GM21526 (cell line): ENCODE measurements at regions not wholly inside any gene's neighbourhood (a gene's known extent, or its start where the extent isn't known, plus 50 kb on each side); places are given as distances from the start of the nearest gene placed in this dataset.
A peak's percentile ranks its signal among the peaks of the same experiment; 100 is the strongest.
"Not testable (repeated sequence)": the region's sequence is repeated elsewhere in the genome, so short reads cannot be mapped to it uniquely, and the experiment has no call there.

Experiments
- ATAC-seq: cut with Tn5 transposase; IDR thresholded peaks from one replicate; pipeline ENCODE4 v1.9.1; 2021; ENCODE audit warnings: moderate library complexity; ENCODE audit not compliant: unreplicated experiment, low FRiP score

- ATAC-seq: no peak
Observed at GRCh38 chr3:147244397-147244796, 161.9 kb downstream of the ZIC4 start.

- ATAC-seq: no peak
Observed at GRCh38 chr3:147240581-147240980, 165.8 kb downstream of the ZIC4 start.

GRCh38 chr3:147237991-147238390 is 168.4 kb downstream of the ZIC4 start:
- ATAC-seq: no peak

GRCh38 chr3:147231980-147232379 is 174.4 kb downstream of the ZIC4 start:
- not testable (repeated sequence) for ATAC-seq

GRCh38 chr3:147231111-147231510 is 175.2 kb downstream of the ZIC4 start:
- no peak for ATAC-seq

DNA sequence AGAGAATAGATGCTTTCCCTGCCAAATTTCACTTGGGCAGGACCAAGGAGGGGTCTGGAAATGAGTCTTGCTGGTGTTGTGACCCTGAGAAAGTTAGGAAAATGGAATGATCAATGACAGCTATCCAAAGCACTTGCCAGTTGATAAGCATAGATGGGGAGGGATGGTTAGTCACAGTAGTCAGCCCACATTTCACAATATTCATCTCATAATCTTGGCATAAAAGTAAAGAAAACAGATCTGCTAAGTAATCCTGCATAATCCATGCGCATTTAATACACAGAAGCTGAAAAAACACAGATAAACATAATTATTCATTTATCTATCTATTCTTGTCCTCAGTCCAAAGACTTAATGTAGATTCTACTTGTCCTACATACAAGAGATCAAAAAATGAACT is 184.1 kb downstream of the ZIC4 start:
- no peak for ATAC-seq

GRCh38 chr3:147218965-147219364 is 187.4 kb downstream of the ZIC4 start:
- ATAC-seq: no peak

- peak; percentile 23 for ATAC-seq
Observed at GRCh38 chr3:147216143-147216673, 190.1 kb downstream of the ZIC4 start.

DNA sequence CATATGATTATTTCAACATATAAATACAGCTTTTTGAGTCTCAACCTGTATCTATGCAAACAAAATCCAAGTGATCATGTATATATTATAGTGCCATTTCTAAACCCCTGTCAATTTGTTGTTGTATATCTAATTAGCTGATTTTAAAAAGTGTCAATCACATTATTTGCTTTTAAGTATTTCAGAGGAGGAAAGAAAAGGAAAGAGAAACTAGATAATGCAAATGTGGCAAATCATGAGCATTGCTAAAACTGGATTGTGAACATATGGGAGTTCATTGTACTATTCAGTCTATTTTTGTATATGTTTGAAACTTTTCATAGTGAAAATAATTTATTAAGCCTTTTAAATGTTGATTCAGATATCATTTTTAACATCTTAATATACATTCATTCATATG is 190.7 kb downstream of the ZIC4 start:
- ATAC-seq: peak; percentile 63

- no peak for ATAC-seq
Observed at GRCh38 chr3:147213633-147214032, 192.7 kb downstream of the ZIC4 start.

DNA sequence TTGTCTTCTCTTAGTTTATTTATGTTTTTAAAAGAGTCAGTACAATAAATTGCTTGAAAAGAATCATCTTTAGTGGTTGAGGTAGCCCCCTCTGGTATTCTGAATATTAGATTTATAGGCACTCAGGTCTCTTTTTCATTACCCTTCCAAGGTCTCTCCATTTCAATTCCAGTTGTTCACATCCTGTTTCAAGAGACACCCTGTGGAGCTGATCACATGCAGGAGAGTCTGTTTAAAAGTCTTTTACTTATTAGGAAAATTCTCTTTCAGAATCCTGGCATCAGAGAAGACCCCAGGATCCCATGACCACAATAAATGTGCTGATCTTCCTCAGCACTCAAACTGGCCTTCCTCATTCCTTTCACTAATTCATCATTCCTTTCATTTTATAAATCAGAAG is 195.7 kb downstream of the ZIC4 start:
- ATAC-seq: no peak

GRCh38 chr3:147201086-147201485 is 205.3 kb downstream of the ZIC4 start:
- ATAC-seq: no peak

GRCh38 chr3:147200545-147200944 is 205.8 kb downstream of the ZIC4 start:
- ATAC-seq: no peak

DNA sequence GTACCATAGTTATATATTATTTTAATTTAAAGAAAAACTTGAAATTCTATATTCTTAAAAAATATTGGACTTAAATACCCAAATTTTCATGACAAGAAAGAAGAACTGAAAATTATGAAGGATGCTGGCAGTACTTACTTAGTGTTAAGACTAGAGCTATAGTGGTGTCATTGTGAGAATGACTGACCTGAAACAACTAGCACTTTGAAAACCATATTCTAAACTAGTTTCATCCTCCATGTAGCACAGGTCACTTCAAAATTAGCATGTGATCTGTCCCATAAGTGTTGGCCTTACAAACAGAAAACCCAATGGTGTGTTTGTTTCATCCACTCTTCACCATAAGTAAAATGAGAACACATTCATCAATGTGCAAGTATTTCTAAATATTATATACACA is 208.6 kb downstream of the ZIC4 start:
- peak; percentile 88 for ATAC-seq

DNA sequence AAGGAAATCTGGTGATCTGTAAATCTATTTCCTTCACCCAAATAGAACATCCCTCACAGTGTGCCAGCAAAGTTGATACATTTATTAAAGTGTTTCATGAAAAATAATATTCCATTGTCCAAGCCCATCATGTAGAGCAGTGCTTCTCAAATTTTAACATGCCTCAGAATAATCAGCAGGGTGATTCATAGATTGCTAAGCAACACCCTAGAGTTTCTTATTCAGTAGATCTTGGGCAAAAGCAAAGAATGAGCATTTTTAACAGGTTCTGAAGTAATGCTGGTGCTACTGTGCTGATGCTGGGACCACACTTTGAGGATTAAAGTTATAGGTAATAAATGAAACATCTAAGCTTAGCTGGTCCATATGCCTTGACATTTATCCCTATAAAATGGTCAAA is 210.5 kb downstream of the ZIC4 start:
- ATAC-seq: no peak

DNA sequence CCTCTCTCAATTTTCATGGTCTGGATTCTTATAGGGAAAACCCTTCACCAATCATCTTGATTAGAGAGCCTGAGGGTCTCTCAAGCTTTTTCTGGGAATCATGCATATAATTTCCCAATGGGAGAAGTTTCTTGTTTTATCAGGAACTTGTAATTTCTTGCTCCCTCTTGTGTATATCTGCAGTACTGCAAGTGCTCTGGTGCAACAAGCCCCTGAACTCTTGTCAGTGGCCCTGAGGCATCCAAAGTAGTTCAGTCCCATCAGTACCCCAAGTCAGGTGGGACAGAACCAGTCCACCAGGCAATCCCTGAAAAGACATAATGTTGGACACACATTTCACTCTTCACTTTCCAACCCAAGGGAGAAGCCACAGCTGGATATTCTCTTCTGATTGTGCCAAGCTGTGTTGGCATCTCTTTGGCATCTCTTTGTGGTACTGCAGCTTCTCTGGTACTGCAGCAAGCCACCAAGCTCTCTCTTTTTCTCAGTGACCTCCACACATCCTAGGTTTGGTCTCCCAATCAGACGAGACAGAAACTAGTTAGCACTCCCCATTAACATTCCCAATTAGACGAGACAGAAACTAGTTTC is 214.5 kb downstream of the ZIC4 start:
- ATAC-seq: peak; percentile 78

DNA sequence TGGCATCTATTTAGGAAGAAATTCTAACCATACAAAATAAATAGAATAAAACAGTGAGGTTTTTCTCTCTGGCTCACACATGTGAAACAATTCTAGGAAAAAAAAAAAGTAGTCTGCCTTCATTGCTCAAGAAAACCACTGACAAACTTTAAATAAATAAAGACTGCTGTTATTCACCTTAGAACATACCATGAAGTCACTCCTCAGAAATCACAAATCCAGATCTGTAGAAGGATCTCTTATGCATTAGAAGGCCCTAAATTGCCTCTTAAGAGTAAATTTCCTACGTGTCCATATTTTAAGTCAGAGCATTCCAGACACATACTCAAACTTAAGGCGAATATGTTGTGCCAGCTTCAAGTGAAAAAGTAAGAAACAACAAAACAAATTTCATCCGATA is 217.3 kb downstream of the ZIC4 start:
- ATAC-seq: no peak

- no peak for ATAC-seq
Observed at GRCh38 chr3:147187687-147188086, 218.7 kb downstream of the ZIC4 start.

- no peak for ATAC-seq
Observed at GRCh38 chr3:147185781-147186180, 220.6 kb downstream of the ZIC4 start.

GRCh38 chr3:147184794-147185193 is 221.5 kb downstream of the ZIC4 start:
- no peak for ATAC-seq

- no peak for ATAC-seq
Observed at GRCh38 chr3:147173257-147173656, 233.1 kb downstream of the ZIC4 start.

GRCh38 chr3:147162743-147163142 is 243.6 kb downstream of the ZIC4 start:
- no peak for ATAC-seq

DNA sequence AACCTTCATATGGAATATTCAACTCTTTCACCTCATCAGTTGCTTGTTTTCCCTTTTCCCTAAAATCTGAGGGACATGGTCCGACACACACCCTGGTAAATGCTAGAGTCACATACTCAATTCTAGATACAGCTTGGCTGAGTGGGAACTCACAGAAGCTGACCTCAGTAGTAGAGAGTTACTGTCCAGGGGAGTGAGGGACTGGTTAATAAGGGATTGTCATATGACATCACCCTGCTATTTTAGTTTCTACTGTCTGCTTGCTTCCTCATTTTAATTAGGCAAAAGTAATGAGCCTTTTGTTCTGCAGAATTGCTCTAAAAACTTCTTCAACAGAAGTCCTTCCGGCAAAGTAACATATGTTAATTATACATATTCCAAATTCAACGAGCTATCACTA is 244.5 kb downstream of the ZIC4 start:
- no peak for ATAC-seq
